HG02678 (cell line): ENCODE measurements at regions not wholly inside any gene's neighbourhood (a gene's known extent, or its start where the extent isn't known, plus 50 kb on each side); places are given as distances from the start of the nearest gene placed in this dataset.
"Not testable (repeated sequence)": the region's sequence is repeated elsewhere in the genome, so short reads cannot be mapped to it uniquely, and the experiment has no call there.

Experiments
- ATAC-seq: cut with Tn5 transposase; IDR thresholded peaks from one replicate; pipeline ENCODE4 v1.9.1; 2021; ENCODE audit warnings: mild to moderate bottlenecking, moderate library complexity; ENCODE audit not compliant: unreplicated experiment

- ATAC-seq: no peak
Observed at GRCh38 chr1:115536279-115536816, 105.4 kb upstream of the VANGL1 start.

- ATAC-seq: no peak
Observed at GRCh38 chr1:115534106-115534505, 107.7 kb upstream of the VANGL1 start.

- no peak for ATAC-seq
Observed at GRCh38 chr1:115531631-115532264, 110.0 kb upstream of the VANGL1 start.

GRCh38 chr1:115530407-115530806, 111.4 kb upstream of the VANGL1 start:
- no peak for ATAC-seq

- ATAC-seq: no peak
Observed at GRCh38 chr1:115529216-115529897, 112.4 kb upstream of the VANGL1 start.

GRCh38 chr1:115528336-115528735, 113.4 kb upstream of the VANGL1 start:
- not testable (repeated sequence) for ATAC-seq

GRCh38 chr1:115527746-115528145, 114.0 kb upstream of the VANGL1 start:
- ATAC-seq: no peak

- no peak for ATAC-seq
Observed at GRCh38 chr1:115526900-115527299, 114.9 kb upstream of the VANGL1 start.

- ATAC-seq: no peak
Observed at GRCh38 chr1:115524236-115524635, 117.5 kb upstream of the VANGL1 start.

GRCh38 chr1:115522386-115522785, 119.4 kb upstream of the VANGL1 start:
- ATAC-seq: no peak

- ATAC-seq: no peak
Observed at GRCh38 chr1:115515270-115515669, 126.5 kb upstream of the VANGL1 start.

- not testable (repeated sequence) for ATAC-seq
Observed at GRCh38 chr1:115510226-115510625, 131.5 kb upstream of the VANGL1 start.

GRCh38 chr1:115507901-115508300, 133.9 kb upstream of the VANGL1 start:
- ATAC-seq: no peak

GRCh38 chr1:115506924-115507589, 134.7 kb upstream of the VANGL1 start:
- no peak for ATAC-seq

- ATAC-seq: no peak
Observed at GRCh38 chr1:115506518-115506917, 135.3 kb upstream of the VANGL1 start.

GRCh38 chr1:115505148-115505571, 136.6 kb upstream of the VANGL1 start:
- no peak for ATAC-seq

GRCh38 chr1:115502183-115502582, 139.6 kb upstream of the VANGL1 start:
- ATAC-seq: not testable (repeated sequence)

- ATAC-seq: no peak
Observed at GRCh38 chr1:115501476-115501875, 140.3 kb upstream of the VANGL1 start.

GRCh38 chr1:115499253-115499652, 142.5 kb upstream of the VANGL1 start:
- ATAC-seq: no peak

- no peak for ATAC-seq
Observed at GRCh38 chr1:115496904-115497527, 144.8 kb upstream of the VANGL1 start.

GRCh38 chr1:115495625-115496024, 146.1 kb upstream of the VANGL1 start:
- no peak for ATAC-seq
